ENCODE measurements at regions not wholly inside any gene's neighbourhood (a gene's known extent, or its start where the extent isn't known, plus 50 kb on each side); places are given as distances from the start of the nearest gene placed in this dataset.

DNA sequence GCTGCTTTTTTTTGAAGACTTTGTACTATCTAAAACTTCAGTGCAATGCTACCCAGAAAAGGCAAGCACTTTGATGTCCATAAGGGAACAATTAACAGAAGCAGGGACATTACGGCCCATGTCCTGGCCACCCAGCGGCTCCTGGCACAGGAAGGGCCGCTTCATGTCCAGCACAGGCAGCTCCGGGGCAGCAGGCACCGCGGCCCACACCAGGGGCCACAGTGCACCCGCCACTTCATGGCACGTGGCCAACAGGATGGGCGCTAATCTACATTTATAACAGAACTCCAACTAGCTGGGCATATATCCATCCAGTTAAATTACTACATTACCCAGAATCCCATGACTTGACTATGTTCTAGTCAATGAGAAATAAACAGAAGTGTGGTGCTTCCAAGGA is 198.2 kb upstream of the ID4 start:
- H3K56ac ChIP-seq (replicated peaks; ENCODE audit: insufficient read length, low read depth, low read length) = no peak overlapping the region
- no peak overlapping the region for H2BK12ac ChIP-seq (ENCODE audit: low read depth, low read length)
- no peaks in the 10 kb centered on the region for H4K20me1 ChIP-seq (replicated peaks in 1 of 2; ENCODE audit: control insufficient read depth in 1 of 2, insufficient read depth in 2 of 2, low read length in 2 of 2)
- no peaks in the 10 kb centered on the region for H3K36me3 ChIP-seq (ENCODE audit: control insufficient read depth in 2 of 4, insufficient read depth in 4 of 4, low read length in 3 of 4)
- H3K4me1 ChIP-seq (replicated peaks in 1 of 4; ENCODE audit: control insufficient read depth in 3 of 4, insufficient read depth in 4 of 4, low read length in 3 of 4) = no peaks in the 10 kb centered on the region
- no peaks in the 10 kb centered on the region for H3K27me3 ChIP-seq (replicated peaks in 1 of 4; ENCODE audit: control insufficient read depth in 3 of 4, extremely low read depth in 1 of 4, insufficient read depth in 3 of 4, low read length in 3 of 4)
- H2BK15ac ChIP-seq (ENCODE audit: low read length) = no peak overlapping the region
- H2BK120ac ChIP-seq (replicated peaks; ENCODE audit: low read depth, low read length) = no peak overlapping the region
- no peak overlapping the region for H3K4me3 ChIP-seq (ENCODE audit: extremely low read depth in 1 of 4, insufficient read depth in 2 of 4, low read depth in 3 of 4, low read length in 4 of 4)
- H3K4me2 ChIP-seq (ENCODE audit: insufficient read depth in 1 of 2, low read depth in 2 of 2, low read length in 2 of 2) = no peak overlapping the region
- 95% methylated on average over 9 of the region's 9 CpGs; no CpG with 5 or more reads in 1 of the 2 experiments for WGBS, 2 experiments (ENCODE audit: extremely low coverage in 1 of 2, insufficient coverage in 1 of 2, insufficient read length in 1 of 2, insufficient replicate concordance in 2 of 2, low coverage in 1 of 2, low lambda C conversion rate in 2 of 2, missing lambda C conversion rate in 1 of 2)
- H4K8ac ChIP-seq (ENCODE audit: extremely low read depth, insufficient read depth, low read length) = no peak overlapping the region
- TF ChIP-seq GABPA (IDR thresholded peaks at IDR 0.05; ENCODE audit: borderline replicate concordance, insufficient read depth, low read length) = no peak
- no peak overlapping the region for H2BK20ac ChIP-seq (ENCODE audit: low read length)
- ChIA-PET CTCF (ENCODE audit: partially characterized antibody) (no interaction called here), POLR2A (ENCODE audit: partially characterized antibody) (no interaction called here)
- no peak overlapping the region for H3K14ac ChIP-seq (ENCODE audit: insufficient read length)
- no peaks in the 10 kb centered on the region; the same call in 1 of the 2 replicates for H3K23me2 ChIP-seq (ENCODE audit: low read depth, low read length)
- no peak overlapping the region for H4K5ac ChIP-seq (ENCODE audit: insufficient read length, low read depth, low read length)
- H3K9ac ChIP-seq (replicated peaks in 1 of 4; ENCODE audit: extremely low read depth in 1 of 4, low read depth in 3 of 4, low read length in 3 of 4) = no peak overlapping the region
- no peak overlapping the region for H3K27ac ChIP-seq (ENCODE audit: low read depth, low read length)
- H3K18ac ChIP-seq (ENCODE audit: extremely low read depth, low read length) = no peak overlapping the region
- H4K91ac ChIP-seq (replicated peaks; ENCODE audit: insufficient read length, low read length) = no peak overlapping the region
- H3K79me2 ChIP-seq (ENCODE audit: control insufficient read depth in 1 of 2, insufficient read depth in 2 of 2, low read length in 2 of 2) = no peaks in the 10 kb centered on the region
- no peaks in the 10 kb centered on the region for H3K79me1 ChIP-seq (ENCODE audit: low read depth, low read length)
- H3K9me3 ChIP-seq (ENCODE audit: insufficient read depth in 2 of 2, low read depth in 1 of 2, low read length in 1 of 2) = no peaks in the 10 kb centered on the region
- H2AK5ac ChIP-seq (ENCODE audit: low read depth, low read length) = no peak overlapping the region
- DNase-seq (ENCODE audit: low read depth in 1 of 2, low spot score in 2 of 2) = no peak
- no peak overlapping the region for H2AFZ ChIP-seq (ENCODE audit: low read length)
- no peak for FAIRE-seq
- no peak overlapping the region for H3K4ac ChIP-seq (replicated peaks; ENCODE audit: insufficient read length, low read depth, low read length)
- H3K23ac ChIP-seq (ENCODE audit: insufficient read length) = no peak overlapping the region
- no peak overlapping the region for H2BK5ac ChIP-seq (ENCODE audit: low read depth, low read length)

All from H1 (cell line).